ENCODE measurements at regions not wholly inside any gene's neighbourhood (a gene's known extent, or its start where the extent isn't known, plus 50 kb on each side); places are given as distances from the start of the nearest gene placed in this dataset.
A peak's percentile ranks its signal among the peaks of the same experiment; 100 is the strongest.
"Not testable (repeated sequence)": the region's sequence is repeated elsewhere in the genome, so short reads cannot be mapped to it uniquely, and the experiment has no call there.

GRCh38 chr5:115469904-115470516 is 74.6 kb downstream of the FEM1C start:
- no peak for DNase-seq (ENCODE audit: low spot score)

- DNase-seq (ENCODE audit: low spot score) = no peak
Observed at GRCh38 chr5:115467628-115468027, 76.9 kb downstream of the FEM1C start.

- DNase-seq (ENCODE audit: low spot score) = no peak
Observed at GRCh38 chr5:115465431-115465830, 79.1 kb downstream of the FEM1C start.

- DNase-seq (ENCODE audit: low spot score) = no peak
Observed at GRCh38 chr5:115463983-115464382, 80.6 kb downstream of the FEM1C start.

- DNase-seq (ENCODE audit: low spot score) = no peak
Observed at GRCh38 chr5:115461506-115462290, 82.9 kb downstream of the FEM1C start.

- no peak for DNase-seq (ENCODE audit: low spot score)
Observed at GRCh38 chr5:115461093-115461492, 83.5 kb downstream of the FEM1C start.

- no peak for DNase-seq (ENCODE audit: low spot score)
Observed at GRCh38 chr5:115460472-115460871, 84.1 kb downstream of the FEM1C start.

- no peak for DNase-seq (ENCODE audit: low spot score)
Observed at GRCh38 chr5:115459855-115460341, 84.7 kb downstream of the FEM1C start.

GRCh38 chr5:115458416-115458815 is 86.2 kb downstream of the FEM1C start:
- DNase-seq (ENCODE audit: low spot score) = no peak

GRCh38 chr5:115458003-115458409 is 86.6 kb downstream of the FEM1C start:
- DNase-seq (ENCODE audit: low spot score) = no peak

- DNase-seq (ENCODE audit: low spot score) = no peak
Observed at GRCh38 chr5:115457571-115457970, 87.0 kb downstream of the FEM1C start.

- DNase-seq (ENCODE audit: low spot score) = no peak
Observed at GRCh38 chr5:115456539-115457040, 88.0 kb downstream of the FEM1C start.

GRCh38 chr5:115456056-115456455 is 88.5 kb downstream of the FEM1C start:
- DNase-seq (ENCODE audit: low spot score) = no peak

GRCh38 chr5:115455301-115455707 is 89.3 kb downstream of the FEM1C start:
- DNase-seq (ENCODE audit: low spot score) = peak; percentile 47

GRCh38 chr5:115453391-115454095 is 91.0 kb downstream of the FEM1C start:
- no peak for DNase-seq (ENCODE audit: low spot score)

- DNase-seq (ENCODE audit: low spot score) = no peak
Observed at GRCh38 chr5:115452536-115453235, 91.9 kb downstream of the FEM1C start.

GRCh38 chr5:115452083-115452482 is 92.5 kb downstream of the FEM1C start:
- DNase-seq (ENCODE audit: low spot score) = no peak

GRCh38 chr5:115450741-115451140 is 93.8 kb downstream of the FEM1C start:
- DNase-seq (ENCODE audit: low spot score) = peak; percentile 21

- not testable (repeated sequence) for DNase-seq (ENCODE audit: low spot score)
Observed at GRCh38 chr5:115448630-115449029, 95.9 kb downstream of the FEM1C start.

GRCh38 chr5:115440782-115441451 is 103.7 kb downstream of the FEM1C start:
- no peak for DNase-seq (ENCODE audit: low spot score)

GRCh38 chr5:115439639-115440038 is 104.9 kb downstream of the FEM1C start:
- DNase-seq (ENCODE audit: low spot score) = no peak

Measured in hepatic stellate cell (primary cell).